GM12878 (cell line): ENCODE measurements at regions not wholly inside any gene's neighbourhood (a gene's known extent, or its start where the extent isn't known, plus 50 kb on each side); places are given as distances from the start of the nearest gene placed in this dataset.

ENCODE experiments used
- ATAC-seq: fragments of 200-7000 bp; cut with Tn5 transposase; 3 replicates; pipeline ENCODE4 v1.9.1; 2020; ENCODE audit warnings: mild to moderate bottlenecking, moderate library complexity
- BruUV-seq: library from RNA; stranded (reverse); fragments of 400-500 nt; replicated peaks from 2 replicates; lab custom pipeline; 2021; lab: Mats Ljungman, UMichigan
- CTCF ChIA-PET: fragments of 300-600 bp; sonication (Branson Sonifier 250); formaldehyde crosslinking; extraction: SDS; loops from one replicate; lab custom pipeline; 2021; ENCODE audit warnings: inconsistent platforms; lab: Yijun Ruan, JAX
- POLR2A ChIA-PET: fragments of 350-600 bp; formaldehyde crosslinking; extraction: SDS; loops from one replicate; lab custom pipeline; 2021; ENCODE audit warnings: inconsistent platforms; lab: Charles Lee
- RAD21 ChIA-PET: fragments of 300-600 bp; sonication (Branson Sonifier 250); formaldehyde crosslinking; loops from one replicate; lab custom pipeline; 2023; ENCODE audit warnings: antibody characterized with exemption; ENCODE audit not compliant: unreplicated experiment; lab: Charles Lee
- SMC1A ChIA-PET: fragments of 300-600 bp; sonication (Branson Sonifier 250); formaldehyde crosslinking; loops from one replicate; lab custom pipeline; 2023; ENCODE audit not compliant: unreplicated experiment, uncharacterized antibody; lab: Charles Lee
- DNase-seq: peaks from one replicate; pipeline ENCODE4 v3.0.0-alpha.2; 2011; ENCODE audit warnings: low read depth, low spot score
- FAIRE-seq: peaks from 3 replicates; lab custom pipeline; 2011; peaks lifted over from hg19 to GRCh38; lab: Jason Lieb, UNC
- H2AFZ ChIP-seq: 2 replicates; pipeline ENCODE4 v1.6.0; 2011; ENCODE audit warnings: low read depth, low read length, control low read depth; ENCODE audit not compliant: control insufficient read depth
- H3K27ac ChIP-seq: 2 replicates; pipeline ENCODE4 v1.5.1; 2011; ENCODE audit warnings: control low read depth; ENCODE audit not compliant: control insufficient read depth, insufficient read depth
- H3K27me3 ChIP-seq, 2 experiments: replicated peaks in 1 of 2; 2 replicates each; pipeline versions ENCODE4 v1.6.0 to v1.6.1; 2011; ENCODE audit warnings: low read length in 1 of 2; ENCODE audit not compliant: control insufficient read depth in 2 of 2, insufficient read depth in 2 of 2
- H3K36me3 ChIP-seq, 2 experiments: 2 replicates each; pipeline ENCODE4 v1.5.1; 2011; ENCODE audit warnings: low read length in 1 of 2; ENCODE audit not compliant: control insufficient read depth in 2 of 2, insufficient read depth in 2 of 2
- H3K4me1 ChIP-seq: 2 replicates; pipeline ENCODE4 v1.6.1; 2011; ENCODE audit warnings: mild to moderate bottlenecking, low read length, moderate library complexity, mixed read lengths; ENCODE audit not compliant: control insufficient read depth, insufficient read depth
- H3K4me2 ChIP-seq: 2 replicates; pipeline ENCODE4 v1.6.0; 2011; ENCODE audit warnings: control low read depth; ENCODE audit not compliant: control insufficient read depth, insufficient read depth
- H3K4me3 ChIP-seq: fragments of 200-600 bp; sonication (generic); 2 replicates; pipeline ENCODE4 v1.5.1; 2016
- H3K79me2 ChIP-seq: 2 replicates; pipeline ENCODE4 v1.6.0; 2011; ENCODE audit warnings: low read length; ENCODE audit not compliant: control insufficient read depth, insufficient read depth
- H3K9ac ChIP-seq: 2 replicates; pipeline ENCODE4 v1.8.0; 2011; ENCODE audit warnings: low read length, control low read depth, mixed read lengths; ENCODE audit not compliant: control insufficient read depth, insufficient read depth
- H3K9me3 ChIP-seq: replicated peaks from 3 replicates; pipeline ENCODE4 v1.5.1; 2011; ENCODE audit warnings: mild to moderate bottlenecking, low read length; ENCODE audit not compliant: control insufficient read depth, insufficient read depth
- H4K20me1 ChIP-seq: 2 replicates; pipeline ENCODE4 v1.6.0; 2011; ENCODE audit not compliant: control insufficient read depth, insufficient read depth
- CHD4 ChIP-seq: fragments of 200-600 bp; sonication (generic); IDR thresholded peaks from 2 replicates; pipeline ENCODE4 v1.6.1; 2016; ENCODE audit warnings: mild to moderate bottlenecking
- CTCF ChIP-seq, 3 experiments: IDR thresholded peaks in 2 of 3; conservative IDR thresholded peaks in 1 of 3; 2 replicates each; pipeline ENCODE4 v1.5.1; 2011; ENCODE audit warnings: low read depth in 3 of 3, low read length in 3 of 3, mild to moderate bottlenecking in 3 of 3, control low read depth in 2 of 3, moderate library complexity in 2 of 3, inconsistent platforms in 1 of 3, mixed read lengths in 1 of 3; ENCODE audit not compliant: control insufficient read depth in 2 of 3, insufficient read depth in 1 of 3; ENCODE audit errors: extremely low read depth in 1 of 3
- EZH2 ChIP-seq: IDR thresholded peaks from 2 replicates; pipeline ENCODE4 v1.6.1; 2012; ENCODE audit warnings: low read depth, mild to moderate bottlenecking, control low read depth, inconsistent platforms, low read length, borderline replicate concordance; ENCODE audit not compliant: control insufficient read depth
- NR2C2 ChIP-seq: IDR thresholded peaks from 2 replicates; pipeline ENCODE4 v1.6.1; 2011; ENCODE audit warnings: borderline replicate concordance, low read depth; ENCODE audit not compliant: control insufficient read depth, insufficient read length
- TARDBP ChIP-seq: IDR thresholded peaks from 2 replicates; pipeline ENCODE4 v1.6.1; 2016; ENCODE audit warnings: borderline replicate concordance
- WGBS: methylation state at CpG from one replicate; pipeline ENCODE4 v1.1.6; 2016; ENCODE audit warnings: low lambda C conversion rate; ENCODE audit not compliant: insufficient replicate concordance, insufficient coverage; ENCODE audit errors: missing lambda C conversion rate; 5-methylcytosine and 5-hydroxymethylcytosine counted together
- in situ Hi-C: fragments of 300-500 bp; cut with MboI; formaldehyde crosslinking; loops from 9 replicates; pipeline ENCODE4 v1.14.3; 2018; ENCODE audit warnings: mixed read lengths
- intact Hi-C: fragments of 100-400 bp; cut with micrococcal nuclease; formaldehyde crosslinking; loops from one replicate; pipeline ENCODE4 v1.14.2; 2022; ENCODE audit not compliant: unreplicated experiment

GRCh38 chr2:128530025-128530573 is 211.4 kb upstream of the HS6ST1 start:
- FAIRE-seq (no peak), ATAC-seq (no peak), DNase-seq (no peak)
- ChIA-PET CTCF (no interaction called here), SMC1A (no interaction called here), RAD21 (no interaction called here), POLR2A (no interaction called here)
- Histone ChIP-seq H3K4me3 (no peak overlapping the region), H3K9me3 (no peaks in the 10 kb centered on the region), H3K36me3 (no peaks in the 10 kb centered on the region), H3K79me2 (no peaks in the 10 kb centered on the region), H2AFZ (no peak overlapping the region), H3K4me1 (no peaks in the 10 kb centered on the region), H3K9ac (no peak overlapping the region), H3K27ac (no peak overlapping the region), H4K20me1 (no peaks in the 10 kb centered on the region)
- no TSS peak for BruUV-seq
- intact Hi-C loops, result no loop called here
- in situ Hi-C loops, result no loop called here
- WGBS, result 21% methylated on average over 4 of the region's 4 CpGs
- no peak for TF ChIP-seq EZH2
- TF ChIP-seq TARDBP, result no peak
- TF ChIP-seq NR2C2, result no peak
- TF ChIP-seq, all 136 proteins: peak for 0
- Histone ChIP-seq H3K4me2 (no peak overlapping the region), H3K27me3 (no peaks in the 10 kb centered on the region; a peak in 2 of 4 replicates)

- RAD21 ChIA-PET, result no interaction called here
- no peaks in the 10 kb centered on the region for H3K36me3 ChIP-seq
- no peak overlapping the region for H3K9ac ChIP-seq
- SMC1A ChIA-PET, result no interaction called here
- no peaks in the 10 kb centered on the region for H3K79me2 ChIP-seq
- H3K27ac ChIP-seq, result no peak overlapping the region
- TF ChIP-seq CTCF (IDR thresholded peaks at IDR 0.05 in 2 of 3, conservative IDR thresholded peaks at IDR 0.05 in 1 of 3; ENCODE audit: control insufficient read depth in 2 of 3, extremely low read depth in 1 of 3, insufficient read depth in 1 of 3, low read depth in 3 of 3, low read length in 3 of 3) (peak in 2 of 3 experiments; percentile 14 to 15; a peak in 1 of 6 replicates), CHD4 (no peak)
- no peaks in the 10 kb centered on the region for H3K9me3 ChIP-seq
- intact Hi-C loops (no loop called here), in situ Hi-C loops (no loop called here)
- POLR2A ChIA-PET, result no interaction called here
- H3K4me2 ChIP-seq, result no peak overlapping the region
- no TSS peak for BruUV-seq
- no peak for ATAC-seq
- H3K4me1 ChIP-seq, result no peaks in the 10 kb centered on the region
- no peak overlapping the region for H3K4me3 ChIP-seq
- CTCF ChIA-PET, result no interaction called here
- H2AFZ ChIP-seq, result no peak overlapping the region
- H4K20me1 ChIP-seq, result no peaks in the 10 kb centered on the region
- H3K27me3 ChIP-seq, result no peaks in the 10 kb centered on the region; a peak in 1 of 4 replicates
- DNase-seq, result no peak
- FAIRE-seq, result no peak
Observed at GRCh38 chr2:128531856-128532255, 213.2 kb upstream of the HS6ST1 start.
